Occipital lobe (tissue), 1 donor: ENCODE measurements at regions not wholly inside any gene's neighbourhood (a gene's known extent, or its start where the extent isn't known, plus 50 kb on each side); places are given as distances from the start of the nearest gene placed in this dataset.
"Not testable (repeated sequence)": the region's sequence is repeated elsewhere in the genome, so short reads cannot be mapped to it uniquely, and the experiment has no call there.

ENCODE experiments used
- DNase-seq: peaks from one replicate; lab custom pipeline; 2025; lab: John Stamatoyannopoulos, UW

DNA sequence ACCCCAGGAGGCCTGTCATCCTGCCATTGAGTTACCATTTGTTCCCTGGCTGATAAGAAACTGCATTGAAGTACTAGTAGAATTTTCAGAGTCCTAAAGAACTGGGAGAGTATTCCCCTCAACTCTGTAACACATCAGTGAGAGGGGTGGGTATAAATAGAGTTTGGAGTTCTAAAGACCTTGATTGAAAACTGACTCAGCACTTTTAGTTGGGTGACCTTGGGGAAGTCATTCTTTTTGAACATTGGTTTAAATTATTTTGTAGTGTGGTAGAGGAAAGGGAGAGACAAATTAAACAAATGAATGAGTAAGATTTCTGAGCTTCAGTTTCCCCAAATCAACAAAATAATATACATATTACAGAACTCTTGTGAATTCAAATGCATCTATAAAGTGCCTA lies 344.5 kb upstream of the THBS1 start:
- DNase-seq, result no peak

DNA sequence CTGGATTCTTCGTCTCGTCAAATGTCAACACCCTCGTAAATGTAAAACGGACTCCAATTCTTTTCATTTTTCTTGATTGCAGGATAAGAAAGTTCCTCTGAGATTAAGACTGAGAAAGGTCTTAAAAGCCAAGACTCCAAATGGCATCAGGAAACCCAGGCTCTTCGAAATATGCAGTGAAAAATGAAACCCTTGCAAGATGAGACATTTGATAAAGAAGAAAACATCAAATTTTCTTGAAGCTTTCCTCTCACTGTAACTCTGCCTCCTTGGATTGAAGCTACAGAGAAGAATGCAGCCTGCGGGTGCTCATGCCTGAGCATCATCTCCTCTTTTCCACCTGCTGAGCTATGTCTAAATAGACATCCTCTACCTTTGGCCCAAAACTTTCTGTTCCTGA lies 342.4 kb upstream of the THBS1 start:
- no peak for DNase-seq

DNA sequence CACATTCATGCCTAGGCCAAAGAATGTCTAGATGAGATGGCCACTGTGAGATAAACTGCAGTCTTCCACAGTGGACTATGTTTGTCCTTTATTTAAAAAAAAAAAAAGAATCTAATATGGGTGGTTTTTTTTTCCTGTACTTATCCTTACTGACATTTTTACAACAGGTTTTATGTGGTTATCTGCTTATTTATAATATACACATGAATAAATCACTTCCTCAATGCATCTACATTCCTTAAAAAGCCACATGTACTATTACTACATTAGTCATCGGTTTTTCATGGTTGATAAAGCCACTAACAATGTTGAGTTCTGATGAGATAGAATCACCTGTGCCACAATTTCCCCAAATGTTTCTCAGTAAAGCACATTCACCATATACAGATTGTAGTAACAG lies 341.3 kb upstream of the THBS1 start:
- no peak for DNase-seq

DNA sequence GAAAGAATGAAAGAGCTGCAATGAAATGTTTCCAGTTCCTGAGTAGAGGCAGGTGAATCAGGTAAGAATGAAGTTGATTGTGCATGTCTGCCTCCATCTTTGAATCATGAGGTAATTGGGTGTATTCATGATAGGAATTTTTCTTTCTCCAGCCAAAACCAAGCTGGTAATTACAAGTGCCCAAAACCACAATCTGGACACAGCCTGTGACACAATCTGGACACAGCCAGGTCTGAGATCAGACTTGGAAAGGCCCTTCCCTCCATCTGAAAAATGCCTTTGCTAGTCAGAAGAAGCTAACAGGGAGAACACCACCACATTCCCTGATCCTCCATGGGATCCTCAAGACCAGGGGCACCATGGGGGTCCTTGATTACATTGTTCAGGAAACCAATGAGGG lies 338.5 kb upstream of the THBS1 start:
- no peak for DNase-seq

DNA sequence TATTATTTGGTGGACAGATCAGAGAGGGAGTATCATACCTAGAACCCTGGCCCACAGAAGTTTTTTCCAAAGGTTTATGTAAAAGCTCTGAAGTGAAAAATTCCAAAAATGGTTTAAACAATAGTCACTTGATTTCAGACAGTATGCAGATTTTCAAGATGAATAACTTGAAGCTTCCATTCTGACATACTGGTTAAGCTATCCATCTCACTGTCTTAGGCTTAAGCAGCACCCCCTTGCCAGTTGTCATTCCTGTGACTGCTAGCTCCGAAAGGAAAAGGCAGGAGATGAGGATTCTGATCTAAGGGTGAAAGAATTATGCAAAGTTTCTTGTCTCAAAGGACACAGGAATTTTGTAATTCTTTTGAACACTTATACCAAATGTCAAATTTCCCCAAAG lies 337.5 kb upstream of the THBS1 start:
- DNase-seq, result no peak

DNA sequence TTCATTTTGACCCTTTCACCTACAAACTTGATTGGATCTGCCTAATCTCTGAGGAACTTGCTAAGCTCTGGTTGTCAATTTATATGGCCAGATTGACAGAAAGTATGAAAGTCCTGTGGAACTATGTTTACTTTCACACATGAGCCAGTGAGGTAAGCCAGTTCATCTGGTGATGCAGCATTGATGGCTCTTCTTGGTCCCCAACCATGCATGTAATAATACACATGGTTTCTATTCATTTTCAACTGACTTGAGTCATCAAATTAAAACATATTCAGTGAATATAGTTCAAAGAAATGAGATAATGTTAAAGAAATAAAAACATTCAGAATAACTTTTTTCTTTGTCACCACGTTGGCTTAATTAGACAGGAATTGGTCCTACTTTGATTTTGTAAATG lies 336.1 kb upstream of the THBS1 start:
- no peak for DNase-seq

DNA sequence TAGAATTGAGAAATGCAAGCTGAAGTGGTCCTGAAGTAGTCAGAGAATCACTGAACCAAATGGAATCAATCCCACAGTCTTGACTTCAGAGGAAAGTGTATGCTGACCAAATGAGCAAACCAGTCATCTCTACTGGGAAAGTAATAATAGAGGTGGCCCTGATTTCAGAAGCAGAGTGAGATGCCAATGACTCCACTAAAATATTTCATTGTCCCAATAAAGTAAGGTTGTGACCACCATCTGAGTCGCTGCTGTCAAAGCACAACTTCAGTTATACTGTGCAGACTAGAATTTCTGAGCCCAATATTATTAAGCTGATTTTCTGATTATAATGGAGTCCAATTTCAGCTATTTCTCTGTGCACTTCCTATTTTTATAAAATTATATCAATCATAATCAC lies 334.4 kb upstream of the THBS1 start:
- no peak for DNase-seq

DNA sequence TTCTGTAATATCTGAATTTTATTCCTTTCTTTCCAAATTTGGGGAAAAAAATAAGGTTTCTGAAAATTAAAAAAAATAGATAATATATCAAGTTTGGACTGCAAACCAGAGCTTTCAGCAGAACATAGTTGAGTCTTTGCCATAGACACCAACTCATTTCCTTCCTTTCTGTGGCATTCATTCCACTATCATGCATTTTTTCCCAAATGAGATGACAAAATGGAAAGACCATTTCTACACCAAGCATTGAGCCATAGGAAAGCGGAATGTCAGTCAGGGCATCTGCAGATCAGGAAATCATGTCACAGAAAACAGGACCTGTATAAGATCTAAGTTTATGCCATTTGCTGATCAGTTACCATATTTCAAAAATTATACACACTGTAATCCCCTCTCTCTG lies 333.3 kb upstream of the THBS1 start:
- DNase-seq, result no peak

DNA sequence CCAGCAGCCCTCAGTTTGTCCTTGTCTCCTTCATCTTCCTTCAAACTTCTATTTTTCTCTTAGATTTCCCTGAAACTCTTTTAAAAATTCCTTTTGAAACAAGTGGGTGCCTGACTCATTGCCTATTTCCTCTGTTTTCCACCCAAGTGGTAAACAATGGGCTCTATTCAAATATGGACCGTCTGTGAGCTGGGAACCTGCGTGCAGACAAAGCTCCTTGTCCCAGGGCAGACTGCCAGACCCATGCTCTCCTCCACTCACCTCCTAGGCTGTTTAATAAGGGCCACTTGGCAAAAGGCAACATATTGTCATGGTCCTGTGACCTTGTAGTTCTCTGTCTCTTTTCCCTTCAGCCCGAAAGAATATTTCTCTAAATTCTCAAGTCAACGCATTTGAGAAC lies 332.7 kb upstream of the THBS1 start:
- DNase-seq, result no peak

DNA sequence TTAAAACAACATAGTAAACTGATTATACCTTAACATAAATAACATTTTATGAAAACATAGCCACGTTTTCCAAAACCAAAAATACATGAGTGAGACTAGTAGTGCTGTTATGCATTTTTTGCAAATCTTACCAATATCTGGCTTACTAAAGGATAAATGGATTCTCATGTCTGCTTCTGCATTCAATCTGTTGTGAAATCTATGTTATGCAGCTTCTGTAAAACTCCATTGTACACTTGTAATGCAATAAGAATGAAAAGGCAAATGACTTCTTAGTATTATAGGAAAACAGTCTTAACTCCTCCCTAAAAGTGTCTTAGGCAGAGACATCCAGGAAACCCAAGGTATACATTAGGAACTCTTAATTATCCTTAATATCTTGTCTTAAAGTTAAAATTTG lies 330.9 kb upstream of the THBS1 start:
- no peak for DNase-seq

DNA sequence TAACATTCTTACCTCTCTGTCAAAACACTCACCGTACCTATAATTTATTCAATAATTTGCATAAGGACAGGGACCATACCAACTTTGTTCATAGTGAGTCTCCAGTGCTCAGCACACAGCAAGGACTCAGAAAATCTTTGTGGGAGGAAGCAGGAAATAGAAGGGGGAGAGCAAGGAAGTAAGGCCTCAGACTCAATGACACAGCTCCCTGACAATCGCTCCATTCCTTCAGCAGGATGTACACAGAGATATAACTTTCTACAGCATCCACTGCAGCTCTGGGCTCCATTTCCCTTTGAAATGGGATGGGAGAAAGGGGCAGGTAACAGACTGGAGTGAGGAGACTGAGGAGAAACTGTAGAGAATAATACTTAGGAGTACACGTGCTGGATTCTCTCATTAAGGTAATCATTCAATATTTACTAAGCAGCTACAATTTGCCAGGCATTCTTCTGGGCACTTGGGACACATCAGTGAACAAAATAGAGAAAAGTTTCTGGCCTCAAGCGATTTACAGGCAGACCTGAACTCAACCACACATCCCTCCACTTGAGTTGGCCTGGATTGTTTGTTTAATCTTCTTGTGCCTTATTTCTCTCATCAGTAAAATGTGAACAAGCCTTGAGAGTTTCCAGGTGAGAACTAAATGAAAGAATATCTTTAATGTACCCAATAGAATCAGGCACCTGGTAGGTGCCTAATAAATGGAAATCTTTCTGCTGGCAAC lies 330.3 kb upstream of the THBS1 start:
- no peak for DNase-seq

DNA sequence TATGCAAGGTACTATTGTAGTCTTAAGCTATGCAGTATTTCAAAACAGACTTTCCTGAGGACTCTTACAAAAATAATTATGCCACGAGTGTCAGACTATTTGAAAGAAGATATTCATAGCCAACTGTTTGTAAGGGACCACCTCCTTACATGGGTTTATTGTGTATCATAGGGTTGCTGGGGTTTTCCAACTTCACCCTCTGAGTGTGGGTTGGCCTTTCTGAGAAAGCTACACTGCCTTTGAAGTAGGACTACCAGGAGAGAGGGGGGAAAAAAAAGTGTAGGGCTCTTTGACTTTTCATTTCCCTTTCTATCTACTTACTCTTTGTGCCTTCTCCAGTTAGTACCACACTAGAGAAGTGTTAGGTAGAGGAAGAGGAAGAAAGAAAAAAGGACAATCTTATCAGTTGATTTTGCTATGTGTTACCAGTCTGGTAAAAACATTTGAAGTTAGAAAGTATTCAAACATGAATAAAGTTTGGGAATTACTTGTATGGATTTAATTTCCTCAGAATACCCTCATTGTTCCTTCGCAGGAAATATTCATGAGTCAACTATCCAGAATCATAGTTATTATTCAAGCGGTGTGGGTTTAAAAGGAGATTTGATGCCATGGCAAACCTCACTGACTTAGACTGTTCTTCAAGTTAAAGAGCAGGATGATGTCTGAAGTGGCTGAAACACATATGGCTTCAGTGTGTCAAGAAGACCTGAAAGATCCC lies 329.3 kb upstream of the THBS1 start:
- DNase-seq, result no peak

DNA sequence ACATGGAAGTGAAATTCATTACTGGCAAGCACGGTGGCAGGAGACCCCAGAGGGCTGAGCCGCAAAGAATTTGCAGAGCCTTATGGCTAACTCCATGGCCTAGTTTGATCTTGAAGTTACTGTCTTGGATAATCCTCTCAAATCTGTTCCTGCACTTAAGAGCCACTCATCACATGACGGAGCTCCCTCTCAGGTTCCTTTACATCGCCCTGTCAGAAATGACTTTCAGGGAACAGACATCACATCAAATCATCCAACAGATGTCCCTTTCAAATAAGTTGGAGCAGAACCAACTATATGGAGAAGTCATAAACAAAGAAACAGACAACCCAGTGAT lies 328.8 kb upstream of the THBS1 start:
- no peak for DNase-seq

DNA sequence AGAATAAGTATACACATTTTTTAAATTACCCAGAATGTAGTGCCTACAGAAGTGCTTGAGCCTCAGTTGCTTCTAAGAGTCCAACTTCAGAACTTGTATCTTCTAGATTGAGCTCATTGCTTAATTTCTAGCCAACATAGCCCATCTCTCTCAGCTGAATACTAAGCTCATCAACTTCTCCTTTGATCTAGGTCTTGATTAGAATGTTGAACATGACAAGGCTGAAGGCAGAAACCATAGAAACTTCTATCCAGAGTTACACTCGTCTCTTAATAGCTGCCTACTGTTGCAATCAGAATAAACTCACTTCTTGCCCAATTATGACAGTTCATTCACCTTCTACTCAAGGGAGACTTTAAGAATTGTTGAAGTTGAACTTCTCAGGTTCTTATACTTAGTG lies 327.3 kb upstream of the THBS1 start:
- DNase-seq, result no peak

DNA sequence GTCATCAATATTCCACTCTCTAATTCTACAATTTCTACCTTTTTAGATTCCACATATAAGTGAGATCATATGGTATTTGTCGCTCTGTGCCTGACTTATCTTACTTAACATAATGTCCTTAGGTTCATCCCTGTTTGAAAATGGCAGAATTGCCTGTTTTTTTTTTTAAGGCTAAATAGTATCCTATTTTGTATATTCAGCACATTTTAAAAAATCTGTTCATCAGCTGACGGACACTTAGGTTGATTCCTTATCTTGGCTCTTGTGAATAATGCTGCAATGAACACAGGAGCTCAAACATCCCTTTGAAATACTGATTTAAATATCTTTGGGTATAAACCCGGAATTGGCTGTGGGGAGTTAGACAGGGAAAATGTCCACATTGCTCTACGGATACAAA lies 326.7 kb upstream of the THBS1 start:
- DNase-seq, result no peak

DNA sequence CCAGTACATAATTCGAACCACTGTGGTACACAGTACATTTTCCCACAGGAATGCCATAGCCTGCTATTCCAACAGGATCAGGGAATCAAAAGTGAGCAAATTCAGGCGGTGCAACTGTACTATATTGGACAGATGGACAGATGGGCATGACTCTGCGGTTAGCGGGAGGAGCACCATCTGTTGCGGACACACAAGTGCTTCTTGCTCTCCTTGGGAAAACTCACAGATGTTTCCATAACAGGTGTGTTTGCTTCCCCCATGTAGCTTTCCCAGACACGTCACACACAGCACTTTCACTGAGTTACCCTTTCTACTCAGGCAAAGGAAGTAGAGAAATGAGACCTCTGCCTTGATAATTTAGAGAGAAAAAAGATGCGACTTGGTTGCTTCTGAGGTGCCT lies 325.1 kb upstream of the THBS1 start:
- DNase-seq, result no peak

DNA sequence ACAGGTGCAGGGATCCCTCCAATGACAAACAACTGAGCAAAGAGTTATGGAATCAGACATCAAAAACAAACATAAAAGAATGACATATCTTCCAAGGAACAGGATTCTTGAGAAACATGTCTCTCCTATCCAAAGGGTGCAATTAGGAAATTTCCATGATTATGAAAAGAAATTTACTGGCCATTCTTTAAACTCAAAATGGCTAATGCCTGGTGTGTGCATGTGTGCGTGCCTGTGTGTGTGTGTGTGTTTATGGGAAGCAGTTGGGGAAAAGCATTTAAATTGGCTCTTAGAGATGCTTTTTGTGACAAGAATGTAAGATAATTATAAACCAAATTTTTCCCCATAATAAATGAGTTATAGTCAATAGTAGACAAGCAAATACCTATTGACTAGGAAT lies 320.5 kb upstream of the THBS1 start:
- no peak for DNase-seq

DNA sequence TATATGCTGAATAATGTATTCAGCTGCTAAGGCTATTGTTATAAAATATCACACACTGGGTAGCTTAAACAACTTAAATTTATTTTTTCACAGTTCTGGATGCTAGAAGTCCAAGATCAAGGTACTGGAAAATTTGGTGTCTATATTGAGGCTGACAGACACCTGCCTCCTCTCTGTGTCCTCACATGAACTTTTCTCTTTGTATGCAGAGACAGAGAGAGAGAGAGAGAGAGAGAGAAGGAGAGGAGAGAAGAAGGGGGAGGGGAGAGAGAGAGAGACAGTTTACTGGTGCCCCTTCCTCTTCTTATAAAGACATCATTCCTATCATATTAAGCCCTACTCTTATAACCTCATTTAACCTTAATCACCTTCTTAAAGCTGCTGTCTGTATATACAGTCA lies 320.1 kb upstream of the THBS1 start:
- DNase-seq, result no peak

DNA sequence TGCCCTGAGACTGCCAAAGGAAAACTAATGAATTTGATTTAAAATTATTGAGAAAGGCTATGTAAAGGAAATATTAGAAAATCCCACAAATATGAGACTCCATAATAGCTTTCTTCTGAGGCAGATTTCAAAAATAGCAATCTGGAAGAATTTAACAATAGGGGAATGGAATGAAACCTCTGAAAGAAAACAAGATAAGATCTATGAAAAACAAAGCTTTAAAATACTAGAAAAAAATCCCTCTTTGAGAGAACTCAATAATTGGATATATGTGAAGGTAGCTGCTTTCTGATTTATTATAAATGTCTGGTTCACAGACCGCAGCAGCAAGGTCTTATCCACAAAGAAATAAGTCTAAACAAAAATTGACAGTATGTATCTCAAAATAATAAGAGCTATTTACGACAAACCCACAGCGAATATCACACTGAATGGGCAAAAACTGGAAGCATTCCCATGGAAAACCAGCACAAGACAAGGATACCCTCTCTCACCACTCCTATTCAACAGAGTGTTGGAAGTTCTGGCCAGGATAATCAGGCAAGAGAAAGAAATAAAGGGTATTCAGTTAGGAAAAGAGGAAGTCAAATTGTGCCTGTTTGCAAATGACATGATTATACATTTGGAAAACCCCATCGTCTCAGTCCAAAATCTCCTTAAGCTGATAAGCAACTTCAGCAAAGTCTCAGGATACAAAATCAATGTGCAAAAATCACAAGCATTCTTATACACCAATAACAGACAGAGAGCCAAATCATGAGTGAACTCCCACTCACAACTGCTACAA lies 319.3 kb upstream of the THBS1 start:
- DNase-seq, result not testable (repeated sequence)

DNA sequence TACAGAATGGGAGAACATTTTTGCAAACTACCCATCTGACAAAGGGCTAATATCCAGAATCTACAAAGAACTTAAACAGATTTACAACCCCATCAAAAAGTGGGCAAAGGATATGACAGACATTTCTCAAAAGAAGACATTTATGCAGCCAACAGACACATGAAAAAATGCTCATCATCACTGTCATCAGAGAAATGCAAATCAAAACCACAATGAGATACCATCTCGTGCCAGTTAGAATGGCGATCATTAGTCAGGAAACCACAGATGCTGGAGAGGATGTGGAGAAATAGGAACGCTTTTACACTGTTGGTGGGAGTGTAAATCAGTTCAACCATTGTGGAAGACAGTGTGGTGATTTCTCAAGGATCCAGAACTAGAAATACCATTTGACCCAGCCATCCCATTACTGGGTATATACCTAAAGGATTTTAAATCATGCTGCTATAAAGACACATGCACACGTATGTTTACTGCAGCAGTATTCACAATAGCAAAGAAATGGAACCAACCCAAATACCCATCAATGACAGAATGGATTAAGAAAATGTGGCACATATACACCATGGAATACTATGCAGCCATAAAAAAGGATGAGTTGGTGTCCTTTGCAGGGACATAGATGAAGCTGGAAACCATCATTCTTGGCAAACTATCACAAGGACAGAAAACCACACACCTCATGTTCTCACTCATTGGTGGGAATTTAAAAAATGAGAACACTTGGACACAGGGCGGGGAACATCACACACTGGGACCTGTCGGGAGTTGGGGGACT lies 317.7 kb upstream of the THBS1 start:
- DNase-seq, result not testable (repeated sequence)

DNA sequence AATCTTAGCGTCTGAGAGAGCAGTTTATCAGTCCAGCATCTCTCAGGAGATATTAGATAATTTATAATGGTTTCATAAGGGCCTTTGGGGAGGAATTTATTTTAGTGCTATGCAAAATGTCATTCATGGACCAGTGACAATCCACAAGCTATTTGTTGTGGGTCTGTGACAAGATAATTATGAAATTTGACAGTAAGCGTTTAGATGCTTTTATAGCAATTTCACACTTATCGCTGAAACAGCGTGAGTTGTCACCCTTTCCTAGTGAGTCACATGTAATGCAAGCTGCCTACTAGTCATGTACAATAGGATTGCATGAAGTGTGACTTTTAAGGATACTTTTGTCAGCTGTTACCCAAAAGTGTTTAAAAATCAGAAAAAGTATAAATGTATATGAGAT lies 315.6 kb upstream of the THBS1 start:
- no peak for DNase-seq

DNA sequence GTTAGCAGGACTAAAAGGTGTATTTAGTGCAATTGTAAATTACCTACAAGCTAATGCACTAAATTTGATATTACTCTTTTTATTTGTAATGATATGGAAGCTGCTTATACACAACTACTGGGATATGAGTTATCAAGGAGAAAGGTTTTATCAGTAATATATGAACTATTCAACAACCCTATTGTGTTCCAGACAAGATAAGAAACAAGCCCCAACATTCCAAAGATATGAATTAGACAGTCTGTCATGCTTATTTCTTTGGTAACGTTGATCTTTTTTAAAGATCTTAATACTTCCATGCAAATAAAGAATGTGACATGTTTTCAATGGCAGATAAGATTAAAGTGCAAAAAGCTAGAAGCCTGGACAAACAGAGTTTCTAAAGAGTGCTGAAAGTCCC lies 314.0 kb upstream of the THBS1 start:
- DNase-seq, result no peak
